C4-2B (cell line): ENCODE measurements at regions not wholly inside any gene's neighbourhood (a gene's known extent, or its start where the extent isn't known, plus 50 kb on each side); places are given as distances from the start of the nearest gene placed in this dataset.

Source experiments
- H3K27ac ChIP-seq: fragments of 450-650 bp; 2 replicates; pipeline ENCODE4 v1.5.1; 2017
- ZFX ChIP-seq: fragments of 450-650 bp; IDR thresholded peaks from 2 replicates; pipeline ENCODE4 v1.6.1; 2017
- TF ChIP-seq, protein P1 (sequence below): fragments of 450-650 bp; conservative IDR thresholded peaks from 2 replicates; pipeline ENCODE4 v1.5.1; 2017; ENCODE audit warnings: mild to moderate bottlenecking

DNA sequence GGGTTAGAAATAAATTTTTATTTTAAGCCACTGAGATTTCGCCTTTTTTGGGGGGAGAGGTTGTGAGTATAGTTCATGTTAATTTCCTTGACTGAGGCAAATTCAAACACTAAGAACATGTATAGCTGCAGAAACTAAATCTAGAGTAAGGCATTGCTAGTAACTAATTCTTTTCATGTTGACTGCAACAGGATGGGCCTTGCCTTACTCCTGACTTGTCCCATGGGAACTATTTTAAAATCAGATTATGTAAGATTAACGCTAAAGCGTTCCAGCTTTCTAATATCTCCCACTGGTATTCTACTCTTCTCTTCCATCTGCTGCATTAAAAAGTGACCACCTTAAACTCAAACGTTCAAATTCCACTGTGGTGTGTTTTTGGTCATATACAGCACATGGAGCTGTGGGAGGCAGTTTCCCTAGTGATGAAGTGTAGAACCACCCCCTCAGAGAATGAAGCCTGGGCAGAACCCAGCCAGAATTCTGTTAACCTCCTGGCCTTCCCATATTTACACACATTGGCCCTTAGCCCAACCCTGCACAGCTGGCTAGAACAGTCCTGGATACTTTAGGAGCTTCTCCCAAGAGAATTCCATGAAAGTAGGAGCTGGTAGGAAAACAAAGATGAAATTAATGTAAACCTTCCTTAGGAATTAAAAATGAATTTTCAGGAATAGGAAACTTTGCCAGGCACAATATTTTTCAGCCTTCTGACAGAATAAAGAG lies 687.8 kb downstream of the SLC4A3 start:
- no peak for TF ChIP-seq ZFX
- TF ChIP-seq, protein P1, sequence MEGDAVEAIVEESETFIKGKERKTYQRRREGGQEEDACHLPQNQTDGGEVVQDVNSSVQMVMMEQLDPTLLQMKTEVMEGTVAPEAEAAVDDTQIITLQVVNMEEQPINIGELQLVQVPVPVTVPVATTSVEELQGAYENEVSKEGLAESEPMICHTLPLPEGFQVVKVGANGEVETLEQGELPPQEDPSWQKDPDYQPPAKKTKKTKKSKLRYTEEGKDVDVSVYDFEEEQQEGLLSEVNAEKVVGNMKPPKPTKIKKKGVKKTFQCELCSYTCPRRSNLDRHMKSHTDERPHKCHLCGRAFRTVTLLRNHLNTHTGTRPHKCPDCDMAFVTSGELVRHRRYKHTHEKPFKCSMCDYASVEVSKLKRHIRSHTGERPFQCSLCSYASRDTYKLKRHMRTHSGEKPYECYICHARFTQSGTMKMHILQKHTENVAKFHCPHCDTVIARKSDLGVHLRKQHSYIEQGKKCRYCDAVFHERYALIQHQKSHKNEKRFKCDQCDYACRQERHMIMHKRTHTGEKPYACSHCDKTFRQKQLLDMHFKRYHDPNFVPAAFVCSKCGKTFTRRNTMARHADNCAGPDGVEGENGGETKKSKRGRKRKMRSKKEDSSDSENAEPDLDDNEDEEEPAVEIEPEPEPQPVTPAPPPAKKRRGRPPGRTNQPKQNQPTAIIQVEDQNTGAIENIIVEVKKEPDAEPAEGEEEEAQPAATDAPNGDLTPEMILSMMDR: no peak
- H3K27ac ChIP-seq: no peak overlapping the region

DNA sequence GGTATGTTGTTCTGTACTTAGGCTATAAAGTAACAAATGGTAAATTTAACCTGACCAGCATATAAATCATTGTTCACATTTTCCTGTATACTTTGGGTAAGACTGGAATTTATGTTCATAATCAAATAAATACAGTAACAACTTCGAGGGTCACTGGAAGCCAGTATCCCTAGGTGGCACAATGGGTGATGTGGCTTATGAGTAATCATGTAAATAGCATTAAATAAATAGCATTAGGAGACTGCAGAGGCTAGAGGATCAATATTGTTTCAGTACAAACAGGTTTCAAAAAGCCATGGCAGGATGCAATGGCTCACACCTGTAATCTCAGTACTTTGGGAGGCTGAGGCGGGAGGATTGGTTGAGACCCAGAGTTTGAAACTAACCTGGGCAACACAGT lies 690.6 kb downstream of the SLC4A3 start:
- no peak overlapping the region for H3K27ac ChIP-seq
- TF ChIP-seq ZFX: no peak
- TF ChIP-seq, protein P1: no peak

DNA sequence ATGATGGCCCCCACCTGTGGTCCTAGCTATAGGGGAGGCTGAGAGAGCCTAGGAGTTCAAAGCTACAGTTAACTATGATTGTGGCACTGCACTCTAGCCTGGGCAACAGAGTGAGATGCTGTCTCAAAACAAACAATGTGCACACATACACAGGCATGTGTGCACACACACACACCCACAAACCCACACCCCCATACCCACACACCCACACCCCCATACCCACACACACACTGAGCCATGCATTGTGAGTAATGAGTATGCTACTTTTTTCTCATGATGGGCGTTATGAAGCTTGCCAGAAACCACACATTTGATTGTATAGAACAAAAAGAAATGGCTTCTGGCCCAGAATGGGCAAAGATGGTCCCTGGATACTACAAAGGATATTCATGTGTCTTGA lies 691.1 kb downstream of the SLC4A3 start:
- H3K27ac ChIP-seq: no peak overlapping the region
- TF ChIP-seq ZFX: no peak

DNA sequence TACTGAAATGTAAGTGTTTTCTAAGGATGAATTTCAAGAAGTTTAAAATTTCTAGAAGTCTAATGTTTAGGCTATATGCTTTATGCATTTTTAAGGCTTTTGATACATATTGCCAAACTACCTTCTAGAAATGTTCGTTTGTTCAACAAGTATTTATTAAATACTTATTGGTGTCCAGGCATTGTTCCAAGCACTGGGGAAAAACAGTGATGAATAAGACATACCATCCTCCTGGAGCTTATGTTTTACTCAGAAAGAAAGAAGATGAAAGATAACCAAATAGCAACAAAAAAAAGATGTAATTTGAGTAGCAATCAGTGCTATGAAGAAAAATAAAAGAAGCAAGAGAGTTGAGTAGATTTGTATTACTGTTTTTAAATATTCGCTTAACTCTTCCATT lies 692.9 kb downstream of the SLC4A3 start:
- no peak overlapping the region for H3K27ac ChIP-seq
- TF ChIP-seq, protein P1: no peak
- no peak for TF ChIP-seq ZFX

DNA sequence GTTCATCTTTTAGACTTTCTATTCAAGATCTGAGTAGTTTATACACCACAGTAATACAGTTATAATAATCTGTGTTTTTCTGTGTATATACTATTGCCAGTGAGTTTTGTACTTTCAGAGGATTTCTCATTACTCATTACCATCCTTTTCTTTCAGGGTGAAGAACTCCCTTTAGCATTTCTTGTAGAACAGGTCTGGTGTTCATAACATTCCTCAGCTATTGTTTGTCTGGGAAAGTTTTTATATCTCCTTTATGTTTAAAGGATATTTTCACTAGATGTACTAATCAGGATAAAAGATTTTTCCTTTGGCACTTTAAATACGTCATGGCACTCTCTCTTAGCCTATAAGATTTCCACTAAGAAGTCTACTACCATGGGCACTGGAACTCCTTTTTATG lies 705.5 kb downstream of the SLC4A3 start:
- no peak for TF ChIP-seq ZFX
- TF ChIP-seq, protein P1: no peak
- no peak overlapping the region for H3K27ac ChIP-seq

DNA sequence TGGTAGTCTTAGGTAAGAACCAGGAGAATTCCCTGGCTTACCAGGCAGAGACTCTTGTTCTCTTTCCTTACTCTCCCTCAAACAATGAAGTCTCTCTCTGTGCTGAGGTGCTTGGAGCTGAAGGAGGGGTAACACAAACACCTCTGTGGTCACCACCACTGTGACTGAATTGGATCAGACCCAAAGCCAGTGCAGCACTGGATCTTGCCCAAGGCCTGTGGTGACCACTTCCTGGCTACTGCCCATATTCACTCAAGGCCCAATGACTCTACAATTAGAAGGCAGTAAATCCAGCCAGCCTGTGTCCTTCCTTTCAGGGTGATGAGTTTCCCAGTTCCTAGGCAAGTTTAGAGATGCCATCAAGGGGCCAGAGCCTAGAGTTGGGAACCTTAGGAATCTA lies 706.8 kb downstream of the SLC4A3 start:
- TF ChIP-seq, protein P1: no peak
- TF ChIP-seq ZFX: no peak
- no peak overlapping the region for H3K27ac ChIP-seq

DNA sequence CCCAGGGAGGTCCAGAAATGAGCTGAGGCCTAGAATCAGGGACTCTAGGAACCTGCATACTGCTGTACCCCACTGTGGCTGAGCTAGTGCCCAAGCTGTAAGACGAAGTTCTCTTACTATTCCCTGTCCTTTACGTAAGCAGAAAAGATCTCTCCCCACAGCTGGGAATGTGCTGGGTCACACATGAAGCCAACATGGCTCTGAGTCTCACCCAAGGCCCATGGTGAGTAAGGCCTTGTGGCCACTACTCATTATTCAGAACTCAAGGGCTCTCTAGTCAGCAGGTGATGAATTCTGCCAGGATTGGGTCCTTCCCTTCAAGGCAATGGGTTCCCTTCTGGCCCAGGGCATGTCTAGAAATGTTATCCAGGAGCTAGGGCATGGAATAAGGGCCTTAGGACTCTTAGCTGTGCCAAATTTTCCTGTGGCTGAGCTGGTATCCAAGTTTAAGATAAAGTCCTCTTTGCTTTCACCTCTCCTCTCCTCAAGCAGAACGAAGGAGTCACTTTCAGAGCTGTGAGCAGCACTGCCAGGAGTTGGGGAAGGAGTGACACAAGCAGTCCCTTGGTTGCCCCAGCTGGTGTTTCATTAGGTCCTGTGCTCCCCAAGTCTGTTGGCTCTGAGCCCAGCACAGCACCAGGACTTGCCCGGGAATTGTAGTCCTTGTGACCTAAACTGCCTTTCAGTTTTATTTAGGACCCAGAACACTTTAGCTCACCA lies 707.6 kb downstream of the SLC4A3 start:
- H3K27ac ChIP-seq: no peak overlapping the region
- TF ChIP-seq, protein P1: no peak
- no peak for TF ChIP-seq ZFX

DNA sequence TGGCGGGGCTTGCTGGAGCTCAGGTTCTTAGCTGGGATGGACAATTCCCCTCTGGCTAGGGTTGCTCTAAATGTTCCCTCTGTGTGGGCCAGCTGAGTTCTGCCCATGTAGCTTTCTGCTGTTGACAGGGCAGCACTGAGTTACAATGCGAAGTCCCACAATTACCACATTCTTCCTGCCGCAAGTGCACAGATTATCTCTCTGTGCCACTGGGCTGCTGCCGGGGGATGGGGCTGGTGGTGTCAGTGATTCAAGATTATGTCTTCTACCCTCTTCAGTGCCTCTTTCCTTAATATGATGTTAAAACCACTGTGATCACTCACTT lies 708.1 kb downstream of the SLC4A3 start:
- TF ChIP-seq ZFX: no peak
- TF ChIP-seq, protein P1: no peak
- no peak overlapping the region for H3K27ac ChIP-seq
